HEK293T (cell line): ENCODE measurements at regions not wholly inside any gene's neighbourhood (a gene's known extent, or its start where the extent isn't known, plus 50 kb on each side); places are given as distances from the start of the nearest gene placed in this dataset.

Experiments used
- BHLHE40 ChIP-seq: fragments of 450-650 bp; IDR thresholded peaks from 2 replicates; pipeline ENCODE4 v1.6.1; 2016; ENCODE audit warnings: mild to moderate bottlenecking, moderate library complexity, borderline replicate concordance
- FOXA1 ChIP-seq: fragments of 450-650 bp; IDR thresholded peaks from 2 replicates; pipeline ENCODE4 v1.6.1; 2016; ENCODE audit warnings: mild to moderate bottlenecking
- FOXM1 ChIP-seq: fragments of 450-650 bp; IDR thresholded peaks from 2 replicates; pipeline ENCODE4 v1.6.1; 2017; ENCODE audit warnings: mild to moderate bottlenecking, borderline replicate concordance
- PKNOX1 ChIP-seq: fragments of 450-650 bp; IDR thresholded peaks from 2 replicates; pipeline ENCODE4 v1.6.1; 2016
- SUZ12 ChIP-seq: fragments of 450-650 bp; IDR thresholded peaks from 2 replicates; pipeline ENCODE4 v1.6.1; 2016; ENCODE audit warnings: mild to moderate bottlenecking
- TARDBP ChIP-seq: fragments of 450-650 bp; IDR thresholded peaks from 2 replicates; pipeline ENCODE4 v1.6.1; 2016
- ZNF384 ChIP-seq: fragments of 450-650 bp; IDR thresholded peaks from 2 replicates; pipeline ENCODE4 v1.6.1; 2016

- TF ChIP-seq SUZ12 (no peak), BHLHE40 (no peak), ZNF384 (no peak), TARDBP (no peak), FOXA1 (no peak), PKNOX1 (no peak), FOXM1 (no peak)
These were observed 416.5 kb downstream of the GADD45G start for GRCh38 chr9:90021216-90021906.
